NCI-H2227 treated with DMSO at 0.1 percent for 48 hours (cell line): ENCODE measurements at regions not wholly inside any gene's neighbourhood (a gene's known extent, or its start where the extent isn't known, plus 50 kb on each side); places are given as distances from the start of the nearest gene placed in this dataset.

Experiments used
- DNase-seq: peaks from one replicate; lab custom pipeline; 2025; lab: John Stamatoyannopoulos, UW

- no peak for DNase-seq
Observed at GRCh38 chr22:47793304-47794101, 1031.1 kb downstream of the TBC1D22A start.

GRCh38 chr22:47789171-47789570, 1026.7 kb downstream of the TBC1D22A start:
- no peak for DNase-seq

- DNase-seq: no peak
Observed at GRCh38 chr22:47788461-47788860, 1026.0 kb downstream of the TBC1D22A start.

DNA sequence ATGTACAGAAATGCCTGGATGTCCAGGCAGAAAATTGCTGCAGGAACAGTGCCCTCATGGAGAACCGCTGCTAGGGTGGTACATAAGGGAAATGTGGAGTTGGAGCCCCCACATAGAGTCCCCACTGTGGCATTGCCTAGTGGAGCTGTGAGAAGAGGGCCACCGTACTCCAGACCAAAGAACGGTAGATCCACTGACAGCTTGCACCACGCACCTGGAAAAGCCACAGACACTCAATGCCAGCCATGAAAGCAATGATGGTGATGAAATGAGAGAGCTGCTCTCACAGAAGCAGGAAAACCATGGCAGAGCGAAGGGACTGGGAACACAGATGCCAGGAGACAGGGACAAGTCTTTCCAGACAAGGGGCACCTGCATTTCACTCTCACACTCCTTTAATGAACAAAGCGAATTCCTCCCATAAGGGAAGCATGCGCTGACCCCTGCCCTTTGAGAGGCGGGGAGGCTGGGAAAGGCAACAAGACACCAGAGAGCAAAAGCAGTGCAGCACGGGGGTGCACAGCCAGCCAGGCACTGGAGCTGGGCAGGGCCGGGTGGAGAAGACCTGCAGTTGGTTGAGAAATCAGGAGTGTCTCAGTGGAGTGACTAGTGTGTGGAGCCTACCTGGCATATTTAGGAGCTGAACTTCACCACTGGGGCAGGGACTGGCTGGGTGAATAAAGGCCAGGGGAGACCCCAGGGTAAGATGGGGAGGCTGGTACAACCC, 1025.2 kb downstream of the TBC1D22A start:
- DNase-seq: no peak

GRCh38 chr22:47786650-47787290, 1024.3 kb downstream of the TBC1D22A start:
- no peak for DNase-seq

DNA sequence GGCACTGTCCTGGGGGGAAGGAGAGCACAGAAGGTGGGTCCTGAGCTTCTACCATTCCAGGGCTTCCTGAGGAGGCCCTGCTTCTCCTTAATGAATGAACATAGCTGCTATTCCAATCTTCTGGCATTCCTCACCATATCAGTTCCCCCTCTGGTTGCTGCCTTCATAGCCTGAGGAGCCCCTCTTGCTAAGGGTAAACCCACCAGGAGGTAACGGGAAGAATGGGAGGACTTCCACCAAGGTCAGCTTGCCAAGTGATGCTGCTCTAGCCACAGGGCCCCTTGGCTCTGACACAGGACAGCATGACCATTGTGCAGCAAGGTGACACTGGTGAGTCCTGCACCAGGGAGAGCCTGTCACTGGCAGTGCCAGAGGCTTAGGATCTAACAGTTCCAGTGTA, 1022.5 kb downstream of the TBC1D22A start:
- DNase-seq: no peak

GRCh38 chr22:47784367-47784983, 1022.0 kb downstream of the TBC1D22A start:
- DNase-seq: no peak

GRCh38 chr22:47783433-47784366, 1021.2 kb downstream of the TBC1D22A start:
- DNase-seq: no peak

DNA sequence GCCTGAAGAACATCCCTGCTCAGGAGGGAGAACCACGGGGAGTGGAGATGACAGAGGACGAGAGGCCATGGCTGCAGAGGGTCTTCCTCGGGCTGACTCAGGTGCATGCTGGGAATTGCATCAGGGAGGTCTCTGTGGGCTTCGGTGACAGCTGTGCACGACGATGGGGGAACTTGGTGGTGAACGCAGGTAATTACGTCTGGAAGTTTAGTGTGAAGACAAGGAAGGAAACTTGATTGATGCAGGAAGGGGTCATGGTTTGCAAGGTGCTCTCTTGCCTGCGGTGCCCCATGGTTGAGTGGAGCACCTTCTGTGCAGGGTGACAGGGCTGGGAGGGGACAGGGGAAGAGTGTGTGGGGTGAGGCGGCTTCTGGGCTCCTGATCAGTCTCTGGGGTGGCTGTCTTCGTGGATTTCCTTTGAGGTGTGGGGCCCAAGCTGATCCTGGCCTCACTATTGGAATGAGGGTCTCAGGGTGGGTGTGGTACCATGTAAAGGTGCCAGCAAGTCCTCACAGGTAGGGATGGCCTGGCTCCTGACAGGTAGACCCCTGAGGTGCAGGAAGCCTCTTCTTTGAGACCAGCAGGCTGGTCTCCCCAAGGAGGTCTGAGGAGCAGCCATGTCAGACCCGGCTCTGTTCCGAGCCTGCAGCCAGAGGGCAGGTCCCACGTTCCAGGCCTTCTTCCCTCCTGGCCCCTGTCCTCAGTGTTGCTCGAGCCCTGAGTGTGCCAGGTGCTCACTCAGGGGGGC, 1020.1 kb downstream of the TBC1D22A start:
- no peak for DNase-seq

- DNase-seq: no peak
Observed at GRCh38 chr22:47781427-47782111, 1019.1 kb downstream of the TBC1D22A start.

- no peak for DNase-seq
Observed at GRCh38 chr22:47781024-47781423, 1018.6 kb downstream of the TBC1D22A start.

DNA sequence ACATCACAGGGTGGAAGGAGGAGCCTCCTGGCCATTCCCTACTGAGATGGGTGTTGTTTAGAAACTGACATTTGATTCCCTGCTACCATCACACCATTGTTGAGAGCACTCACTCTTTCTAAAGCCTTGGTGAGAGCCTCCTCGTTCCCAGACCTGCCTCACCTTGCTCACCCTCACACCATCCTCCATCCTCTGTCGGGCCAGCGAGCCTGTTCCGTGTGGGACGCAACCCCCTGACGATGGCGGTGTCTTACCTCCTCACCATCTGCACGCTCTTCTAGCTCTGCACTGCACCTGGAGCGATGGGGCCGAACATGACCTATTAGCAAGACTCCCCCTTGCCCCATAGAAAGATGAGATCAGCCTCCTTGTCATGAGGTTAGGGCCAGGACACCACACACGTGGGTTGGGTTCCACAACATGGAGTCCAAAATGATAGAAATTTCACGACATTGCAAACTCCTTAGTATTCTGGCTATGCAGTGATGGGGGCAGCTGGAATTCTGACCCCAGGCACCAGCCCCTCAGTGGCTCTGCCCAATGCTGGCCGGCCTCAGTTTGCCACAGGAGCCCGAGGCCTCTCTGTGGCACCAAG, 1017.9 kb downstream of the TBC1D22A start:
- no peak for DNase-seq

GRCh38 chr22:47779474-47779873, 1017.0 kb downstream of the TBC1D22A start:
- DNase-seq: no peak

DNA sequence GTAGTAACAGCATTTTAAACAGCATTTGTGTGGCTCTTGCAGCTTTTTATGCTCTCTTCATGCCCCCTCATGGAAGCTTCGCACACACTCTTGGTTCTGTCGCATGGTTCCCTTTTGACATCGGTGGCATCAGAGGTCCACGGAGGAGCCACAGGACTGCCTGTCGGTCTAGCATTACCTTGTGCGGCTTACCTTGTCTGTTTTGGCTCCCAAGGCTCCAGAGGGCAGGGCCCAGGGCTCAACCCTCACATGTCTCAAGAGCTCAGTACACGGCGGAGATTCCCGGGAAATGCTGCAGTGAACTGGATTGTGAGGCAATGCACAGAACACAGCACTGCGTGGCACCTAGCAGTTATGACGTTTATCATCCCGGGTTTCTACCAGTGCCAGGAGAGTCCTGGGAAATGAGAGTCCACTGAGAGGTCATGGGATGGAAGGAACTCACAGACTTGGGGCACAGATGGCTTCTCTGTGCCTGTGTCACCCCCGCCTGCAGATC, 1015.8 kb downstream of the TBC1D22A start:
- DNase-seq: no peak

DNA sequence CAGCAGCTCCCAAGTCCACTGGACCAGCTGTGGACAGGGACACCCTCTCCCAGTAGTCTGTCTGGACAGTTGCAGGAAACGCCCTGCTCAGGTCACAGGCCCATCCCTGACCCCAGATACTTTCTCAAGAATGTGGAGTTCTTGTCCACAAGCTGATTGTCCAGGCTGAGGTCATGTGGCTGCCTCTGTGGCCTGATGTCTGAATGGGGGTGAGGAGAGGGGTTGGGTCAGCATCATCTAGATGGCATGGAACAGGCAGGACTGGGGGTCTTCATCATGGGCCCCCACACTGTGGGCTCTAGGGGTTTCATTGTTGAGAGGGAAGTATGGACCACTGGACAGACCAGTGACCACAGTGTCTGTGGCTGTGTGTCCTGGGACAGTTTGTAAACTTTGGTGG, 1015.0 kb downstream of the TBC1D22A start:
- DNase-seq: no peak

DNA sequence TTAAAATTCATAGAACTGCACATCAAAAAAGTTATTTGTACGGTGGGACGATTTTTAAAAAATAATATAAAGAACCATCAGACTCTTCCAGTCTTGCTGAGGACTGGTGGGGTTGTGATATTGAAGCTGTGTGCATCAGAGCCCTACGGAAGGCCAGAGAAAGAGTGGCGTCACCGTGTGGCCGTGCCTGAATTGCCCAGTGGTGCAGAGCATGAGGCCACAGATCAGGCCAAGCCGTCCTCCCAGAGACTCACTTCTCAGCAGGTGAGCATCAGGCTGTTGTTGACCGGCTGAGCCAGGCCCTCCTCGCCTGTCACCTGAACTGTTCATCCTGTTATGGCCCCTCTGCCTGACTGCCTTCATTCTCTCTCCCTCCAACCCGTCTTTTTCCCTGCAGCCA, 1013.9 kb downstream of the TBC1D22A start:
- DNase-seq: no peak

DNA sequence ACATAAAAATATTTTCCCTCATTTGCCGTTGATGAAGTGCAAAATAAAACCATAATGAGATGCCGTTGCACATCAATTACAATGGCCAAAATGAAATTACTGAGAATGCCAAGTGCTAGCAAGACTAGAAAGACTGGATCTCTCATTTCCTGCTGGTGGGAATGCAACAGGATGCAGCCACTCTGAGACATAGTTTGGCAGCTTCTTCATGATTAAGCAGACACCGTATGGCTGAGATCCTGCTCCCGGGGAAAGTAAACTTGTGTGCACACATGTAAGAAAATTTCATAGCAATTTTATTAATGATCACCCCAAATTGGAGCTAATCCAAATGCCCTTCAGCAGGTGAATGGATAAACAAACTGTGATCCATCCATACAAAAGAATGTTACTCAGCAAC, 1013.2 kb downstream of the TBC1D22A start:
- DNase-seq: no peak

- DNase-seq: no peak
Observed at GRCh38 chr22:47775191-47775590, 1012.7 kb downstream of the TBC1D22A start.

DNA sequence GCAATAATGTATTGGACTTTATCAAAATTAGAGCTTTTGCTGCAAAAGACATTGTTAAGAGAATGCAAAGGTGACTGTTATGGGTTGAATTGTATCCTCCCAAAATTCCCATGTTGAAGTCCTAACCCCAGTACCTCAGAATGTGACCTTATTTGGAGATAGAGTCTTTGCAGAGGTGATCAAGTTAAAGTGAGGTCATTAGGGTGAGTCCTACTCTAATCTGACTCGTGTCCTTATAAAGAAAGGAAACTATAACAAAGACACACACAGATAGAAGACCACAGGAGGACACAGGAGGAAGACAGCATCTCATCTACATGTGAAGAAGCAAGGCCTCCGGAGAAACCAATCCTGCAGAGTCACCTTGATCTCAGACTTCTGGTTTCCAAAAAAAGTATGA, 1011.2 kb downstream of the TBC1D22A start:
- no peak for DNase-seq

DNA sequence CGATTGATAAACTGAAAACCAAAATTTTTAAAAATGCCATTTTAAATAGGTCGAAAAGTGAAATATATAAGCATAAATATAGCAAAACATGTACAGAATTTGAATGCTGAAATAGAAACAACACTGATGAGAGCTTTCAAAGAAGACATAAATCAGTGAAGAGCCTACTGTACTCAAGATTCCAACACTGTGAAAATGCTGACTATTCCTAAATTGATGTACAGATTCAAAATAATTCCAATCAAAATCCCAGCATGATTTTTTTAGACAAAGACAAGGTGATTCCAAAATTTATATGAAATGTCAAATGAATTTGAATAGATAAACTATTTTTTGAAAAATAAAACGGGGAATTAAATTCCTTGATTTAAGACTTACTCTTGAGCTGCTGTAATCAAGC, 1010.4 kb downstream of the TBC1D22A start:
- no peak for DNase-seq
